HEK293T (cell line): ENCODE measurements at regions not wholly inside any gene's neighbourhood (a gene's known extent, or its start where the extent isn't known, plus 50 kb on each side); places are given as distances from the start of the nearest gene placed in this dataset.

Experiments
- CTCF ChIA-PET: fragments of 350-600 bp; formaldehyde crosslinking; extraction: SDS; loops from one replicate; lab custom pipeline; 2021; ENCODE audit warnings: antibody characterized with exemption, inconsistent platforms; lab: Yijun Ruan, JAX
- POLR2A ChIA-PET: fragments of 350-600 bp; formaldehyde crosslinking; extraction: SDS; loops from one replicate; lab custom pipeline; 2020; ENCODE audit warnings: antibody characterized with exemption, inconsistent platforms; lab: Yijun Ruan, JAX
- DNase-seq: peaks from one replicate; pipeline ENCODE4 v3.0.0; 2012; ENCODE audit warnings: mixed read lengths; ENCODE audit errors: extremely low spot score
- ARNT ChIP-seq: fragments of 450-650 bp; IDR thresholded peaks from 2 replicates; pipeline ENCODE4 v1.6.1; 2017; ENCODE audit warnings: mild to moderate bottlenecking
- BHLHE40 ChIP-seq: fragments of 450-650 bp; IDR thresholded peaks from 2 replicates; pipeline ENCODE4 v1.6.1; 2016; ENCODE audit warnings: mild to moderate bottlenecking, moderate library complexity, borderline replicate concordance
- CTBP1 ChIP-seq: fragments of 450-650 bp; IDR thresholded peaks from 2 replicates; pipeline ENCODE4 v1.6.1; 2016; ENCODE audit warnings: borderline replicate concordance
- ELF4 ChIP-seq: fragments of 450-650 bp; IDR thresholded peaks from 2 replicates; pipeline ENCODE4 v1.6.1; 2017; ENCODE audit warnings: antibody characterized with exemption
- FOXA1 ChIP-seq: fragments of 450-650 bp; IDR thresholded peaks from 2 replicates; pipeline ENCODE4 v1.6.1; 2016; ENCODE audit warnings: mild to moderate bottlenecking
- FOXK2 ChIP-seq: fragments of 450-650 bp; IDR thresholded peaks from 2 replicates; pipeline ENCODE4 v1.6.1; 2016; ENCODE audit warnings: mild to moderate bottlenecking
- FOXM1 ChIP-seq: fragments of 450-650 bp; IDR thresholded peaks from 2 replicates; pipeline ENCODE4 v1.6.1; 2017; ENCODE audit warnings: mild to moderate bottlenecking, borderline replicate concordance
- HDGF ChIP-seq: fragments of 450-650 bp; IDR thresholded peaks from 2 replicates; pipeline ENCODE4 v1.6.1; 2017; ENCODE audit warnings: antibody characterized with exemption, borderline replicate concordance
- L3MBTL2 ChIP-seq: fragments of 450-650 bp; conservative IDR thresholded peaks from 2 replicates; pipeline ENCODE4 v1.6.1; 2016; ENCODE audit warnings: mild to moderate bottlenecking
- LEF1 ChIP-seq: fragments of 450-650 bp; IDR thresholded peaks from 2 replicates; pipeline ENCODE4 v1.6.1; 2017; ENCODE audit warnings: mild to moderate bottlenecking, borderline replicate concordance
- NFRKB ChIP-seq: fragments of 450-650 bp; IDR thresholded peaks from 2 replicates; pipeline ENCODE4 v1.6.1; 2016; ENCODE audit warnings: mild to moderate bottlenecking, moderate library complexity
- SP1 ChIP-seq: fragments of 450-650 bp; IDR thresholded peaks from 2 replicates; pipeline ENCODE4 v1.6.1; 2017
- SUZ12 ChIP-seq: fragments of 450-650 bp; IDR thresholded peaks from 2 replicates; pipeline ENCODE4 v1.6.1; 2016; ENCODE audit warnings: mild to moderate bottlenecking
- TARDBP ChIP-seq: fragments of 450-650 bp; IDR thresholded peaks from 2 replicates; pipeline ENCODE4 v1.6.1; 2016
- ZNF384 ChIP-seq: fragments of 450-650 bp; IDR thresholded peaks from 2 replicates; pipeline ENCODE4 v1.6.1; 2016
- TF ChIP-seq, protein P1 (sequence below): fragments of 450-650 bp; IDR thresholded peaks from 2 replicates; pipeline ENCODE4 v1.6.1; 2016

GRCh38 chr22:22113701-22114100 lies 130.9 kb upstream of the VPREB1 start:
- POLR2A ChIA-PET: no interaction called here
- CTCF ChIA-PET: no interaction called here
- no peak for DNase-seq
- TF ChIP-seq SUZ12 (no peak), FOXA1 (no peak), NFRKB (no peak), ZNF384 (no peak), SP1 (no peak), HDGF (no peak), ARNT (no peak), BHLHE40 (no peak), FOXM1 (no peak), ELF4 (no peak), LEF1 (no peak), CTBP1 (no peak)

GRCh38 chr22:22112533-22113294 lies 130.1 kb upstream of the TOP3B start:
- DNase-seq: no peak
- TF ChIP-seq HDGF: no peak
- no peak for TF ChIP-seq LEF1
- no peak for TF ChIP-seq FOXA1
- TF ChIP-seq, protein P1, sequence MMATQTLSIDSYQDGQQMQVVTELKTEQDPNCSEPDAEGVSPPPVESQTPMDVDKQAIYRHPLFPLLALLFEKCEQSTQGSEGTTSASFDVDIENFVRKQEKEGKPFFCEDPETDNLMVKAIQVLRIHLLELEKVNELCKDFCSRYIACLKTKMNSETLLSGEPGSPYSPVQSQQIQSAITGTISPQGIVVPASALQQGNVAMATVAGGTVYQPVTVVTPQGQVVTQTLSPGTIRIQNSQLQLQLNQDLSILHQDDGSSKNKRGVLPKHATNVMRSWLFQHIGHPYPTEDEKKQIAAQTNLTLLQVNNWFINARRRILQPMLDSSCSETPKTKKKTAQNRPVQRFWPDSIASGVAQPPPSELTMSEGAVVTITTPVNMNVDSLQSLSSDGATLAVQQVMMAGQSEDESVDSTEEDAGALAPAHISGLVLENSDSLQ: no peak
- TF ChIP-seq L3MBTL2: no peak
- TF ChIP-seq TARDBP: no peak
- no peak for TF ChIP-seq ELF4
- TF ChIP-seq SUZ12: no peak
- TF ChIP-seq ZNF384: no peak
- no peak for TF ChIP-seq NFRKB
- POLR2A ChIA-PET: no interaction called here
- CTCF ChIA-PET: no interaction called here

DNA sequence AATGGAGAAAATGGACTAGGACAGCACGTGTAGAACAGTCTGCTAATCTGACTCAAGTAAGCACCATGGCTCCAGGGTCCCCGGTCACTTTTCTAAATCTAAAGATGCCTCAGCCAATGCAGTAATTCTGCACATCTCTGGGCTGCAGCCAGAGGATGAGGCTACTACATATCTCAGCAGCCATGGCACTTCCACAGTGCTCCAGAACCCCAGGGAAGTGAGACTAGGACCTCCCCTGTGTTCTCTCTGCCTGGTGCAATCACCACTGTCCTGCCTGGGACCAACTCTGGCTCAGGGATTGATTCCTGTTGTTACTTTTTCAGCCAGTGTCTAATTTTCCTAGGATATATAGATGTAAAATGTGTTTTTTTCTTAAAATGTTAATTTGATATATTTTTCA lies 129.4 kb upstream of the TOP3B start:
- ChIA-PET POLR2A (no interaction called here), CTCF (interaction anchor here (1.1 to 1.7 kb wide), 2 partner anchors 49 to 72 kb away, joined by 3 to 5 read pairs; no protein-coding TSS in a partner anchor)
- no peak for TF ChIP-seq LEF1
- no peak for TF ChIP-seq FOXA1
- no peak for TF ChIP-seq SUZ12
- TF ChIP-seq TARDBP: no peak
- TF ChIP-seq SP1: no peak
- TF ChIP-seq, protein P1: no peak
- TF ChIP-seq FOXM1: no peak
- TF ChIP-seq CTBP1: no peak
- no peak for TF ChIP-seq L3MBTL2
- no peak for TF ChIP-seq ELF4
- TF ChIP-seq FOXK2: no peak
- no peak for TF ChIP-seq BHLHE40
- no peak for TF ChIP-seq HDGF
- no peak for TF ChIP-seq ARNT
- TF ChIP-seq ZNF384: no peak
- no peak for DNase-seq

DNA sequence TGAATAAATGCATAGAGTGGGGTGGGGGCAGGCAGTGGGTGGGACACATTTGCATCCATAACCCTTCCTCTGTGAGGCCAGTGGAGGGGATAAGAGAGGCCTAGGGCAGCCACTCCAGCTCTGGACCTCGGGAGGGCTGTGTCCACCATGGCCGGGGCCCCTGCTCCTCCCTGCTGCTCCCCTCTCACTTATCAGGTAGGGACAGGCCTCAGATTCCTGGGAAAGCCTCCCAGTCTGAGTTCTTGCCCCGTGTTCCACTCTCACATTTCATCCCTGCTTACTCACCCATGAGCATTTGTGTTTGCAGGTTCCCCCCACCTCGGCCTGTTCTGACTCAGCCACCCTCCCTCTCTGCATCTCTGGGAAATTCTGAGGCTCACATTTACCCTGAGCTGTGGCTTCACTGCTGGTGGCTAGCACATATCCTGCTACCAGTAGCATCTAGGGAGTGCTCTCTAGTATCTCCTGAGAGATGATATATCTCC lies 128.7 kb upstream of the TOP3B start:
- ChIA-PET CTCF (interaction anchor here (0.6 to 1.7 kb wide), 12 partner anchors 8 to 440 kb away, joined by 3 to 7 read pairs (median 3); no protein-coding TSS in a partner anchor), POLR2A (no interaction called here)
- TF ChIP-seq CTBP1: no peak
- TF ChIP-seq FOXK2: no peak
- TF ChIP-seq FOXA1: no peak
- no peak for TF ChIP-seq ZNF384
- no peak for TF ChIP-seq BHLHE40
- no peak for TF ChIP-seq LEF1
- no peak for TF ChIP-seq SP1
- TF ChIP-seq ARNT: no peak
- no peak for TF ChIP-seq TARDBP
- no peak for TF ChIP-seq ELF4
- TF ChIP-seq, protein P1: no peak
- TF ChIP-seq SUZ12: no peak
- TF ChIP-seq NFRKB: no peak
- no peak for TF ChIP-seq HDGF
- no peak for TF ChIP-seq L3MBTL2
- no peak for TF ChIP-seq FOXM1
- no peak for DNase-seq

- ChIA-PET CTCF (interaction anchor here (0.6 to 1.7 kb wide), 16 partner anchors 8 to 1028 kb away, joined by 3 to 7 read pairs (median 3); no protein-coding TSS in a partner anchor), POLR2A (no interaction called here)
- DNase-seq: peak; percentile 85
- TF ChIP-seq L3MBTL2: no peak
- TF ChIP-seq CTBP1: no peak
- TF ChIP-seq ARNT: no peak
- TF ChIP-seq ZNF384: no peak
- TF ChIP-seq SUZ12: no peak
- TF ChIP-seq TARDBP: no peak
- no peak for TF ChIP-seq NFRKB
- TF ChIP-seq FOXK2: no peak
- no peak for TF ChIP-seq ELF4
- no peak for TF ChIP-seq LEF1
- TF ChIP-seq FOXM1: no peak
- TF ChIP-seq HDGF: no peak
- TF ChIP-seq, protein P1: no peak
These were observed 128.1 kb upstream of the TOP3B start for GRCh38 chr22:22110548-22111266.
